Heart right ventricle (tissue), 16 donors: ENCODE measurements at regions not wholly inside any gene's neighbourhood (a gene's known extent, or its start where the extent isn't known, plus 50 kb on each side); places are given as distances from the start of the nearest gene placed in this dataset.

ENCODE experiments used
- ATAC-seq, 8 donors: fragments of 200-7000 bp; cut with Tn5 transposase; one replicate each; pipeline ENCODE4 v1.9.1; 2020; ENCODE audit warnings: mild to moderate bottlenecking in 8 of 8, moderate library complexity in 8 of 8, moderate number of reproducible peaks in 1 of 8
- DNase-seq, 2 donors: peaks; one replicate each; pipeline ENCODE4 v3.0.0-alpha.2; 2020
- H3K27ac ChIP-seq, 10 donors: fragments of 200-600 bp; sonication (generic) in 2 of 10; one replicate each; pipeline versions ENCODE4 v1.5.0 to v1.8.0; 2020 to 2022; ENCODE audit warnings: mild to moderate bottlenecking in 3 of 10
- H3K27me3 ChIP-seq, 7 donors: fragments of 200-600 bp; one replicate each; pipeline ENCODE4 v1.8.0; 2021 to 2022; ENCODE audit warnings: mild to moderate bottlenecking in 2 of 7
- H3K36me3 ChIP-seq, 9 donors: fragments of 200-600 bp; sonication (generic) in 1 of 9; one replicate each; pipeline versions ENCODE4 v1.5.0 to v1.8.0; 2020 to 2022; ENCODE audit warnings: mild to moderate bottlenecking in 2 of 9
- H3K4me1 ChIP-seq, 9 donors: fragments of 200-600 bp; sonication (generic) in 1 of 9; one replicate each; pipeline versions ENCODE4 v1.5.0 to v1.8.0; 2020 to 2022; ENCODE audit warnings: mild to moderate bottlenecking in 4 of 9
- H3K4me3 ChIP-seq, 10 donors: fragments of 200-600 bp; sonication (generic) in 2 of 10; one replicate each; pipeline versions ENCODE4 v1.5.0 to v1.8.0; 2020 to 2022; ENCODE audit warnings: mild to moderate bottlenecking in 7 of 10, moderate library complexity in 2 of 10
- H3K9me3 ChIP-seq, 11 donors: fragments of 200-600 bp in 10 of 11; sonication (generic) in 2 of 11; one replicate each; pipeline versions ENCODE4 v1.5.0 to v1.8.0; 2013 to 2022; ENCODE audit warnings: mild to moderate bottlenecking in 2 of 11, control low read depth in 1 of 11, moderate library complexity in 1 of 11
- CTCF ChIP-seq, 9 donors: fragments of 200-600 bp; sonication (generic) in 2 of 9; IDR thresholded peaks; one replicate each; pipeline versions ENCODE4 v1.5.0 to v1.8.0; 2021 to 2022; ENCODE audit warnings: antibody characterized with exemption in 9 of 9, mild to moderate bottlenecking in 5 of 9, moderate library complexity in 1 of 9
- WGBS, 2 donors: extraction: QIAGEN DNeasy Blood & Tissue Kit; methylation state at CpG; one replicate each; pipeline ENCODE4 v1.1.7; 2013; ENCODE audit warnings: inconsistent platforms in 1 of 2; 5-methylcytosine and 5-hydroxymethylcytosine counted together
- intact Hi-C, 10 donors: fragments of 100-400 bp; cut with DNase I; formaldehyde crosslinking; loops; one replicate each; pipeline versions ENCODE4 v1.11.1 to v1.14.2; 2022
- donor health status: Arrhythmogenic right ventricular cardiomyopathy.
- donor health status: ischemic (EF 13 %, LVEDD 7.1; RV severe dilation, severe dysfunction).
- donor health status: healthy with polysubstance abuse.
- donor health status: DM: no; HTN: yes; CAD: no.
- donor health status: DM: no; HTN: no; CAD: no.
- donor health status: ischemic (EF 25% LVEDD 6.9; RV normal size, moderate dysfunction).
- donor health status: ischemic (EF 25% LVEDD 5.7; RV mildly dilated, moderate dysfunction).
- donor health status: healthy.
- donor health status: DM: yes; HTN: yes; CAD: no.
- donor health status: Ischemic cardiomyopathy.
- donor health status: ischemic (EF 35%, LVEDD 5.7; RV mildly dilated, moderate dysfunction).
- donor health status: nonischemic (EF 11% LVEDD 7.7; RV severe dilation, severe dysfunction).
- donor health status: DM: yes; HTN: yes; CAD: no.
- donor health status: PGD.
- donor health status: ischemic (EF 29% LVEDD 5.4; RV normal size, mild dysfunction).
- donor health status: nonischemic (EF 23%, LVEDD 6.1; RV moderate dilation, normal function).

DNA sequence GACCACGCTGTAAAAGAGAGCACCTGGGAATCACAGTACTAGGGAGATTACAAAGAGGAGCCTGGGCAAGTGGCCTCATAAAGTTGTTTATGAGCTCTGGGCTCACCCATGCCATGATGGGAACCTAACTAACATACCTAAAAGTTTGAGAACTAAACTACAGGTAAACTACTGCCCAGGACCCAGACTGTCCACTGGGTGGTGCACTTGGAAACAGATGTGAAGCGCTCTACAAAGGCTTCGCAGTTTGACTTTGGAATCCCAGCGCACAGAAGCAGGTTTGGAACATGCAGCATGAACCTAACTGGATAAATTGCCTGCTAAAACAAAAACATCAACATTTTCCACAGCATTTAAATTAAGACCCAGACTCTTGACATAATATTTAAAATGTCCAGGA is 418.6 kb downstream of the FAM181B start:
- WGBS, 2 donors = 17 to 18% methylated on average over 4 of the region's 4 CpGs
- peak in 5 of 9 donors; percentile 9 to 28 (median 14) for TF ChIP-seq CTCF (IDR thresholded peaks at IDR 0.05)
- no peaks in the 10 kb centered on the region for H3K27me3 ChIP-seq
- DNase-seq (no peak), ATAC-seq (no peak)
- intact Hi-C loops = no loop called here
- no peaks in the 10 kb centered on the region for H3K4me1 ChIP-seq
- H3K27ac ChIP-seq = no peak overlapping the region
- H3K36me3 ChIP-seq = no peaks in the 10 kb centered on the region
- no peak overlapping the region for H3K4me3 ChIP-seq
- H3K9me3 ChIP-seq = peaks cover 0 to 6% (median 0%) of the 10 kb centered on the region in 11 donors

DNA sequence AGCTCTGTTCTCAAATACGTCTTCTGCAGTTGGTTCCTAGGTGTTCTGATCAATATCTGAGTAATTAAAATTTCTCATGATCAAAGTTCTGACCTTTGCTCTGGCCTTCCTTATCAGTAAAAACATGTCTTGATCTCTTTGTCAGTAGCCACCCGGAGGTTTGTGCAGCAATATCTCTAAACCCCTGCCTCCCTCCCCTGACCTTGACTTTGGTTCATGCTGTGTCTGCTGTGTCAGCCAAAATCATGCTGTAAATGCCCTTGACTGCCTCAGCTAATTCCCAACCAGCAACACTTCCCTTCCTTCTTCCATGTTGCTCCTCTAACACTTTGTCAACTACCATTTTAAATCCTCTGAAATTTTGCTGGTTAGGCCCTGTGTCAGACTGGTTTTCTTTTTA is 424.7 kb downstream of the FAM181B start:
- H3K27me3 ChIP-seq = no peaks in the 10 kb centered on the region
- ATAC-seq (no peak), DNase-seq (no peak)
- no peak overlapping the region for H3K4me3 ChIP-seq
- TF ChIP-seq CTCF (IDR thresholded peaks at IDR 0.05) = no peak
- intact Hi-C loops = no loop called here
- no peaks in the 10 kb centered on the region for H3K9me3 ChIP-seq
- 24 to 28% methylated on average over 2 of the region's 2 CpGs for WGBS, 2 donors
- H3K36me3 ChIP-seq = no peaks in the 10 kb centered on the region
- H3K4me1 ChIP-seq = no peaks in the 10 kb centered on the region
- H3K27ac ChIP-seq = no peak overlapping the region

- Histone ChIP-seq H3K9me3 (no peaks in the 10 kb centered on the region), H3K4me1 (no peaks in the 10 kb centered on the region), H3K36me3 (no peaks in the 10 kb centered on the region), H3K27ac (no peak overlapping the region), H3K4me3 (no peak overlapping the region), H3K27me3 (no peaks in the 10 kb centered on the region)
- ATAC-seq (no peak), DNase-seq (no peak)
- TF ChIP-seq CTCF (IDR thresholded peaks at IDR 0.05) = no peak
- 83% methylated on average over 1 of the region's 1 CpG for WGBS, 2 donors
- intact Hi-C loops = no loop called here
Observed at GRCh38 chr11:82305123-82305522, 428.5 kb downstream of the FAM181B start.

- Histone ChIP-seq H3K4me1 (no peaks in the 10 kb centered on the region), H3K27me3 (no peaks in the 10 kb centered on the region), H3K27ac (no peak overlapping the region), H3K9me3 (no peaks in the 10 kb centered on the region), H3K4me3 (no peak overlapping the region), H3K36me3 (no peaks in the 10 kb centered on the region)
- ATAC-seq (no peak), DNase-seq (no peak)
- no peak for TF ChIP-seq CTCF (IDR thresholded peaks at IDR 0.05)
- intact Hi-C loops = no loop called here
Observed at GRCh38 chr11:82303671-82304070, 430.0 kb downstream of the FAM181B start.

DNA sequence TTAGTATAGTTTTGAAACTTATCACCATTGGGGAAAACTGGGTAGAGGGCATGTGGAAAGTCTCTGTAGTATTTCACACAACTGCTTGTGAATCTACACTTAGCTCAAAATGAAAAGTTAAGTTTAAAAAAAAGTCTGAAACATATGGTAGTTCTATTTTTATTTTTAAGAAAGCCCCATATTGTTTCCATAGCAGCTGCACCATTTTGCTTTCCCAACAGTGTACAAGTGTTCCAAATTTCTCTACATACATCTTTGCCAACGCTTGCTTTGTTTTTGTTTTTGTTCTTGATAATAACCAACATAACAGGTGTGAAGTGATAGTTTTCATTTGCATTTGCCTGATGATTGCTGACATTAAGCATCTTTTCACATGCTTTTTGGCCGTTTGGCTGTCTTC is 445.2 kb downstream of the FAM181B start:
- H3K4me1 ChIP-seq = no peaks in the 10 kb centered on the region
- H3K9me3 ChIP-seq = peaks cover 0 to 19% (median 0%) of the 10 kb centered on the region in 11 donors
- H3K4me3 ChIP-seq = no peak overlapping the region
- WGBS, 2 donors = 49 to 52% methylated on average over 2 of the region's 2 CpGs
- DNase-seq (no peak), ATAC-seq (no peak)
- no peaks in the 10 kb centered on the region for H3K27me3 ChIP-seq
- intact Hi-C loops = no loop called here
- H3K27ac ChIP-seq = no peak overlapping the region
- no peak for TF ChIP-seq CTCF (IDR thresholded peaks at IDR 0.05)
- H3K36me3 ChIP-seq = no peaks in the 10 kb centered on the region
